NCI-H2171 treated with DMSO at 0.1 percent for 48 hours (cell line): ENCODE measurements at regions not wholly inside any gene's neighbourhood (a gene's known extent, or its start where the extent isn't known, plus 50 kb on each side); places are given as distances from the start of the nearest gene placed in this dataset.
"Not testable (repeated sequence)": the region's sequence is repeated elsewhere in the genome, so short reads cannot be mapped to it uniquely, and the experiment has no call there.

ENCODE experiments used
- DNase-seq: peaks from one replicate; lab custom pipeline; 2025; lab: John Stamatoyannopoulos, UW

DNA sequence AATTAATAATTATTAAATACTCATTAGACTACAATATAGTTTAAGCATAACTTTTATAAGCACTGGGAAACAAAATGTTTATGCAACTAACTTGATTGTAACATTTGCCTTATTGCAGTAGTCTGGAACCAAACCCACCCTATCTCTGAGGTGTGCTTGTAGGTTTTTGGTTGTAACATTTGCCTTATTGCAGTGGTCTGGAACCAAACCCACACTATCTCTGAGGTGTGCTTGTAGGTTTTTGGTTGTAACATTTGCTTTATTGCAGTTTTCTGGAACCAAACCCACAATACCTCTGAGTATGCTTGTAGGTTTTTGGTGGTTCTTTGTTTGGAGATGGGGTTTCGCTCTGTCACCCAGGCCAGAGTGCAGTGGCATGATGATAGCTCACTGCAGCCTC is 1376.4 kb upstream of the DEFB115 start:
- DNase-seq = not testable (repeated sequence)

DNA sequence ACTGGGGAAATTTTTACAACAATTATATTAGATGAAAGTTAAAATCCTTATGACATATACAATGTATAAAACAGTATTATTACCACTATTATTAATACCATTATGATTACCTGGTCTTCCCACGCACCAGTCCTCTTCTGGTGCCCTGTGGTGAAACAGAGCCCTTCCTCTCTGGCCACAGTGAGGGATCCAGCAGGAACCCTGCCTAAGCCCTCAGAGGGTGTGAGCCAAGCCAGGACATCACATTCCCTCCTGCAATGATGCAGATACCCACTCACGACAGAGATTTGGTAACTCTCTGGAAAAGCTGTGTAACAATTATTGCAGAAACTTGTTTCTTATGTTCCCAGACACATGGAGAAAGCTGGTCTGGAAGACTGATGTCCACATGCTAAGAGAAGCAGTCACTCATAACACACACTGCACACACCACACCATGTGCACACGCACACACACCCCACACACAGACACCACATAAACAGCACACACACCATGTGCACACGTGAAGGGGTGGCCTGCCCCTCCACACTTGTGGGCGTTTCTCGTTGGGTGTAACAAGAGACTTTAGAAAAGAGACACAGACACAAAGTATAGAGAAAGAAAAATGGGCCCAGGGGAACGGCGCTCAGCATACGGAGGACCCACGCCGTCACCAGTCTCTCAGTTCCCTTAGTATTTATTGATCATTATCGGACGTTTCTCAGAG is 1373.8 kb upstream of the DEFB115 start:
- DNase-seq = not testable (repeated sequence)

DNA sequence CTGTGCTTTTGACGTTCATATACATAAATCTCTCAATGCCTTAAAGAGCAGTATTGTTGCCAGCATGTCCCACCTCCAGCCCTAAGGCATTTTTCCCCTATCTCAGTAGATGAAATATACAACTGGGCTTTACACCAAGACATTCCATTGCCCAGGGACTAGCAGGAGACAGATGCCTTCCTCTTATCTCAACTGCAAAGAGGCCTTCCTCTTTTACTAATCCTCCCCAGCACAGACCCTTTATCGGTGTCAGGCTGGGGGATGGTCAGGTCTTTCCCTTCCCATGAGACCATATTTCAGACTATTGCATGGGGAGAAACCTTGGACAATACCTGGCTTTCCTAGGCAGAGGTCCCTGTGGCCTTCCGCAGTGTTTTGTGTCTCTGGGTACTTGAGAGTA is 1373.1 kb upstream of the DEFB115 start:
- not testable (repeated sequence) for DNase-seq

DNA sequence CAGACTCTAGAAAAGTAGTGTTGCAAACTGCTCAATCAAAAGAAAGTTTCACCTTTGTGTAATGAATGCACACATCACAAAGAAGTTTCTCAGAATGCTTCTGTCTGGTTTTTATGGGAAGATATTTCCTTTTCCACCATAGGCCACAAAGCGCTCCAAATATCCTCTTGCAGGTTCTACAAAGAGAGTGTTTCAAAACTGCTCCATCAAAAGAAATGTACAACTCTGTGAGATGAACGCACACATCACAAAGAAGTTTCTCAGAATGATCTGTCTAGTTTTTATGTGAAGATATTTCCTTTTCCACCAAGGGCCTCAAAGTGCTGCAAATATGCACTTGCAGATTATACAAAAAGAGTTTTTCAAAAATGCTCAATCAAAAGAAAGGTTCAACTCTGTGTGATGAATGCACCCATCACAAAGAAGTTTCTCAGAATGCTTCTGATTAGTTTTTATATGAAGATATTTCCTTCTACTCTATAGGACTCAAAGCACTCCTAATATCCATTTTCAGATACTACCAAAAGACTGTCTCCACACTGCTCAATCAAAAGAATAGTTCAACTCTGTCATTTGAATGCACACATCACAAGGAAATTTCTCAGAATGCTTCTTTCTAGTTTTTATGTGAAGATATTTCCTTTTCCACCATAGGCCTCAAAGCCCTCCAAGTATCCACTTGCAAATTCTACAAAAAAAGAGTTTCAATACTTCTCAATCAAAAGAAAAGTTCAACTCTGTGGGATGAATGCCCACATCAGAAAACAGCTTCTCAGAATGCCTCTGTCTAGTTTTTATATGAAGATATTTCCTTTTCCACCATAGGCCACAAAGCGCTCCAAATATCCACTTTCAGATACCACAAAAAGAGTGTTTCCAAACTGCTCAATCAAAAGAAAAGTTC is 1371.9 kb upstream of the DEFB115 start:
- not testable (repeated sequence) for DNase-seq

DNA sequence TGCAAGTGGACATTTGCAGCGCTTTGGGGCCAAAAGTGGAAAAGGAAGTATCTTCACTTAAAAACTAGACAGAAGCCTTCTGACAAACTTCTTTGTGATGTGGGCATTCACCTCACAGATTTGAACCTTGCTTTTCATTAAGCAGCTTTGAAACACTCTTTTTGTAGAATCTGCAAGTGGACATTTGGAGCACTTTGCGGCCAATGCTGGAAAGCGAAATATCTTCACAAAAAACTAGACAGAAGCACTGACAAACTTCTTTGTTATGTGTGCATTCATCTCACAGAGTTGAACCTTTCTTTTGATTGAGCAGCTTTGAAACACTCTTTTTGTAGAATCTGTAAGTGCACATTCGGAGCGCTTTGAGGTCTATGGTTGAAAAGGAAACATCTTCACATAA is 1365.9 kb upstream of the DEFB115 start:
- DNase-seq = not testable (repeated sequence)
